Suppressor macrophage treated with lipopolysaccharide for 1 hour (primary cell): ENCODE measurements at regions not wholly inside any gene's neighbourhood (a gene's known extent, or its start where the extent isn't known, plus 50 kb on each side); places are given as distances from the start of the nearest gene placed in this dataset.

Source experiments
- DNase-seq, 3 donors: peaks; one replicate each; pipeline ENCODE4 v3.0.0-alpha.2; 2020 to 2022

DNA sequence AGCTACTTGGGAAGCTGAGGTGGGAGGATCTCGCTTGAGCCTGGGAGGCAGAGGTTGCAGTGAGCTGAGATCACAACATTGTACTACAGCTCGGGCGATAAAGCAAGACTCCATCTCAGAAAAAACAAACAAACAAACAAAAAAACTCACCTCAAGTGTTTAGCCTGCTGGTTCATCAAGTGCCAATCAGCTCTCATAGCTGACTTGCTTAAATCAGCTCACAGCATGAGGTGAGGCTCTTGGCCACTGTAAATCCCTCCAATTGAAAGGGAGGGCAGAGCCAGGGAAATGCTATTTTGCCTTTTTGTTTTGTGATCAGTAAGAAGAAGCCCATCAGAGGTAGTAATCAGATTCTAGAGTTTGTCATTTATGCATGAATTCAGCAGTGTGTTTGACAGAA, 112.3 kb downstream of the RAB11FIP2 start:
- no peak for DNase-seq

DNA sequence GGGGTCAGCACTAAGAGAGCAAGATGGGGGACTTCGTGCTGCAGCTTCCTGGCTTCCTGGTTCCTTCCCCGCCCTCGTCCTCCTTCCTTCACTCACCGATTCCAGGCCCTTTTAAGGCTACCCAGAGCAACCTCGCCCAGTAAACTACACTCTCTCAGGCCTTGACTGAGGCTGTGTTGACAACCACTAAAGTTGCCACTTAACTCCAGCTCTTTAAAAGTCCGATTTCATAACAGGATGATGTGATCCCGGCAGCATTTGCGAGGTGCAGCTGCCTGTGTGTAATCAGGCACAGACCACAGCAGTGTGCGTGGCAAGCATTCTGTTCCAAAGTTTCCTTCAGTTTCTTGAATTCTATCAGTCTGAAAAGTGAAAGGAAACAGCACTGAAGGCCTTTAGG, 110.6 kb downstream of the RAB11FIP2 start:
- DNase-seq, result no peak

DNA sequence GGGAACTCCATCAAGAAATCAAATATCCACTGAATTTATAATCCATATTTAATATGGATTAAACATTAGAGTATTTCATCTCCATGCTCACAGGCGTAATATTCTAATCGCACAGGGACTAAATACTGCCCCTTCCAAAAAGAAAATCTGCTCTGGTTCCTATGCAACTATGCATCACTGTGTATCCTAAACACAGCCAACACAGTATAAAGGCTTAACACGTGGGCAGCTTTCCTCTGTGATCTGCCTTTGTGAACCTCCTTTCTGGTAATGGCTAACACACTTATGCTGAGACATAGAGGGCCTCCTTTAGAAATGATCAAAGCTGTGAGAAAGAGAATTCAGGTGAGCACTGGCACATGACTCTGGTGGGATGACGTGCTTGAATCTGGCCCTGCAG, 110.2 kb downstream of the RAB11FIP2 start:
- DNase-seq, result no peak

DNA sequence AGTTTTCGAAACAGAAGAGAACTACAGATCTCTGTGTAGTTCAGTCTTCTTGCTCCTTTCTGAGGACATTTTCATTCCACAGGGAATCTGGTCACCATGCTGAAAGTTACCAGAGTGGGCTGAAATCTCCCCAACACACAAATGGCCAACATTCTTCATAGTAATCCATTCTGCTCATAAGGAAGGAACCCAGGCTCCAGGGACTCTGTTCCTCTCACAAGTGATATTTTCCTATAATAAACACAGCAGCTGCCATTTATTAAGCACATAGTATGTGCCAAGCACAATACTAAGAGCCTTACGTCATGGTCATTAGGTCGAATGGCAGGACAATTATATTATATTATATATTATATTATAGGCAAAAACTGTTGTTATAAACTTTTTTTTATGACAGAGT, 109.8 kb downstream of the RAB11FIP2 start:
- no peak for DNase-seq

DNA sequence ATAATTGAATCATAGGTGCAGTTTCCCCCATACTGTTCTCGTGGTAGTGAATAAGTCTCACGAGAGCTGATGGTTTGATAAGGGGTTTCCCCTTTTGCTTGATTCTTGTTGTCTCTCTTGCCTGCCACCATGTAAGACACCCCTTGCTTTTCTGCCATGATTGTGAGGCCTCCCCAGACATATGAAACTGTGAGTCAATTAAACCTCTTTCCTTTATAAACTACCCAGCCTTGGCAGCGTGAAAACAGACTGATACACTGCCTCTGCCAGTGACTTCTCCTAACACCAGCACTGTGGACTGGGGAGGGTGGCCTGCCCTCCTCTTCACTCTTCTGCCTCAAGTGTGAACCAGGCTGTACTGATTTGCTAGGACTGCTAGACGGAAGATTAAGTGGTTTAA, 108.6 kb downstream of the RAB11FIP2 start:
- DNase-seq, result no peak

DNA sequence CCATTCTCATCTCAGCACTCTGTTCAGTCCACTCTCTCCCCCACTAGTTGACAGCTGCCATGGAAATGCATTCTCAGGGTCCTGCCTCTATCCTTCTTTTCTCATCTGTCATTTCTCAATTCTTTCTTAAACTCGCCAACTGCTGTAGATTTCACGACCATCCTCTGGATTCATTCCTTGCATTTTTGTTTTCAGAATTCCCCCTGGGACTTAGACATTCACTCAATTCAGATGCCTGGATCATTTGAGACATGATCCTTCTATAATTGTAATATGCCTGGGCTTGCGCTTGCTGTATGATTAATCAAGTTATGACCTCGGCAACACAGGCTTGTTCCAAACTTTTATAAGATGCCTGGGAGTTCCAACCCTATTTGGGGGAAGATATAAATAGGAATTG, 104.5 kb downstream of the RAB11FIP2 start:
- no peak for DNase-seq

DNA sequence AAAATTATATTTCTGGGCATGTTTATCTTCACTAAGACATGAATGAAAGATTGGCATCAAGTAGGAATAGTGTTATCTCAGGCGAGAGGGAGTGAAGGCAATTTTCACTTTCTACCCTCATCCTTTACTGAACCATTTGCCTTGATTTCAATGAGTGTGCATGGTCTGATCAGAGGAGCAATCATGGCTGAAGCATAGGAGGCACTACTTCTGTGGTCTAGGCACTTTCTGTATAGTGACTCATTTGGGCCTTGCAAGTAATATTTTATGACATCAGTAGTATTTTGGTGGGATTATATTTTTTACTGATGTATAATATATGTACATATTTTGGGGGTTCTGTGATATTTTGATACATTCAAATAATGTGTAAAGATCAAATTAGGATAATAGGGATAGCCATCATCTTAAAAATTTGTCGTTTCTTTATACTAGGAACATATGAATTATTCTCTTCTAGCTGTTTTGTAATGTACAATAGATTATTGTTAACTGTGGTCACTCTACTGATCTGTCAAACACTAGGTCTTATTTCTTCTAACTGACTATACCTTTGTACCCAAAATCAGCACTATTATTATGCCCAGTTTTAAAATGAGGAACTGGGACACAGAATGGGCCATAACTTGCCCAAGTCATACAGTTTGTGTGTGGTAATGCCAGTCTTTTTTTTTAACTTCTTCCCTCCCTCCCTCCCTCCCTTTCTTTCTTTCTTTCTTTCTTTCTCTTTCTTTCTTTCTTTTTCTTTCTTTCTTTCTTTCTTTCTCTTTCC, 101.9 kb downstream of the RAB11FIP2 start:
- DNase-seq, result no peak

DNA sequence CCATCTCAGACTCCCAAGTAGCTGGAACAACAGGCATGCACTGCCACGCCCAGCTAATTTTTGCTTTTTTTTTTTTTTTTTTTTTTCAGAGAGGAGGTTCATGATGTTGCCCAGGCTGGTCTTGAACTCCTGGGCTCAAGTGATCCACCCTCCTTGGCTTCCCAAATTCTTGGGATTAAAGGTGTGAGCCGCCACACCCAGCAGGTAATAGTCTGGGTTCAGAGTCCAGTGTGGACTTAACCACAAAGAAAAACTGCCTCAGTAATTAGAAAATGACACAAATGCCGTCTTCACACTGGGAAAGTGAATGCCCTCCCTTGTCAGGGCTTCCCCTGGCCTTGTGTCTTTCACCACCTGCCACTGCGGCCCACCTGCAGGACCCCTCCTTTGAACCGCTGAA, 101.1 kb downstream of the RAB11FIP2 start:
- no peak for DNase-seq

DNA sequence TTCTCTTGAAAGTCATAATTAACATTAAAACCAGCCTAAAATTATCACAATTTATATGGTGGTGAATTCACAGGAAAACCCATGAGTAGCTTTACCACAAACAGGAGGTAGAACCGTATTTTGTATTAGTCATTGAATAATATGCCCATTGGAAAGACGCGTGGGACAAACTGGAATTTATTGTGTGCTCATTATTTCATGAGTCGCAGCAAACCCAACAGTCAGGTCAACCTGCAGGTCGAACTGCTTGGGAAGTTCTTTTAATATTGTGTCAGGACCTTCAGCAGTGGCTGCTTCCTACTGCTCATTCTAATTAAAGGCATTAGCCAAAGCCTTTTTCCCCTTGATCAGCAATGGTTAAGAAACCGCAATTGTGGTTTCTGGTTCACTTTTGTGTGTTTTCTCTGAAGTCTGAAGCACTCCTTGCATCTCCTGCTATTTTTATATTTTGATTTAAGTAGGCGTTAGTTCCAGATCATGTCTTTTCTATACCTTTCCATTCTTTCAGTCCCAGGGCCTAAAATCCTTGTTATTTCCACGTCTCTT, 100.1 kb downstream of the RAB11FIP2 start:
- no peak for DNase-seq

DNA sequence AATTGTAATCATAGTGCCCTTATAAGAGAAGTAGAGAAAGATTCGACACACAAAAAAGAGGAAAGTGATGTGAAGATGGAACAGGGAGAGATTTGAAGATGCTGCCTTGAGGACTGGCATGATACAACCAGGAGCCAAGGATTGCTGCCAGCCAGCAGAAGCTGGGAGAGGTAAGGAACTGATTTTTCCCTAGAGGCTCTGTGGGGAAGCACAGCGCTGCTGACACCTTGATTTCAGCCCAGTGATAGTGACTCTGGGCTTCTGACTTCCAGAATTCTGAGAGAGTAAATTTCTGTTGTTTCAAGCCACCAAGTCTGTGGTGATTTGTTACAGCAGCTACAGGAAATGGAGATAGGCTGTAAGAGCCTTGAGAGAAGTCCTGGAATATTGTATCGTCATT, 98.2 kb downstream of the RAB11FIP2 start:
- no peak for DNase-seq

DNA sequence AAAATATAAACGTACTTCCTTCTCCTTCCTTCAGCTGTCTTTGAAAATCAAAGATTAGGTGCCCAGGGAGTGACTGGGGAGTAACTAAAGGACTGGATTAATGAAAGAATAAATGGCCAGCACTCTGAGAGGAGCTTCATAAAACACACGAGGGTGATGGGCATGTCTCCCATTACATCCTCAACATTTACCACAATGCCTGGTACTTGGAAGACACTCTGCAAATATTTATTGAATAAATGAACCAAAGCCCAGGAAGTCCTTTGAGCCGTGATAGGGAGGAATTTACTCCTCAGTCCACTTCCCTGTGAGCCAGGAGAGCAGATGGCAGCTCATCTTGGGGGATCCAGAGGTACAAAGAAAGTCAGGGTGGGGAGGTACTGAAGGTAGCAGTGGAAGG, 96.3 kb downstream of the RAB11FIP2 start:
- DNase-seq, result no peak
